GM10266 (cell line): ENCODE measurements at regions not wholly inside any gene's neighbourhood (a gene's known extent, or its start where the extent isn't known, plus 50 kb on each side); places are given as distances from the start of the nearest gene placed in this dataset.

Experiments used
- DNase-seq: peaks from one replicate; pipeline ENCODE4 v3.0.0; 2012; ENCODE audit errors: extremely low spot score
- CTCF ChIP-seq: IDR thresholded peaks from 2 replicates; pipeline ENCODE4 v1.5.1; 2012; ENCODE audit warnings: mild to moderate bottlenecking, low read depth; ENCODE audit not compliant: control insufficient read depth, insufficient read depth; ENCODE audit errors: missing control alignments

- no peak for DNase-seq
Measured at GRCh38 chr7:130865408-130866236, 131.6 kb upstream of the KLF14 start.

GRCh38 chr7:130867039-130867438 lies 133.0 kb upstream of the KLF14 start:
- no peak for TF ChIP-seq CTCF
- no peak for DNase-seq

More at GRCh38 chr7:130865408-130866236, 131.6 kb upstream of the KLF14 start:
- no peak for TF ChIP-seq CTCF

- DNase-seq: no peak
- no peak for TF ChIP-seq CTCF
Measured at GRCh38 chr7:130867581-130868136, 133.7 kb upstream of the KLF14 start.

GRCh38 chr7:130868139-130868538 lies 134.1 kb upstream of the KLF14 start:
- no peak for TF ChIP-seq CTCF
- no peak for DNase-seq

GRCh38 chr7:130869918-130870317 lies 135.9 kb upstream of the KLF14 start:
- no peak for DNase-seq
- TF ChIP-seq CTCF: no peak

- DNase-seq: no peak
- no peak for TF ChIP-seq CTCF
Measured at GRCh38 chr7:130872341-130872740, 138.3 kb upstream of the KLF14 start.

- TF ChIP-seq CTCF: no peak
- DNase-seq: no peak
Measured at GRCh38 chr7:130872756-130873448, 138.9 kb upstream of the KLF14 start.
